Nephron (organoid): ENCODE measurements at regions not wholly inside any gene's neighbourhood (a gene's known extent, or its start where the extent isn't known, plus 50 kb on each side); places are given as distances from the start of the nearest gene placed in this dataset.

ENCODE experiments used
- H3K27ac Mint-ChIP-seq, 3 experiments: 2 replicates each; pipeline ENCODE4 v1.8.0; 2020; ENCODE audit warnings: mixed read lengths in 3 of 3, mild to moderate bottlenecking in 2 of 3, moderate library complexity in 1 of 3
- H3K27me3 Mint-ChIP-seq: 2 replicates; pipeline ENCODE4 v1.8.0; 2021; ENCODE audit warnings: low read depth, mild to moderate bottlenecking, moderate library complexity, mixed read lengths
- H3K36me3 Mint-ChIP-seq: 2 replicates; pipeline ENCODE4 v1.8.0; 2020; ENCODE audit warnings: low read depth, mixed read lengths
- H3K4me1 Mint-ChIP-seq: 2 replicates; pipeline ENCODE4 v1.8.0; 2020; ENCODE audit warnings: mixed read lengths
- H3K4me3 Mint-ChIP-seq, 3 experiments: 2 replicates each; pipeline ENCODE4 v1.8.0; 2020; ENCODE audit warnings: mild to moderate bottlenecking in 3 of 3, mixed read lengths in 3 of 3, moderate library complexity in 2 of 3
- H3K9me3 Mint-ChIP-seq: 2 replicates; pipeline ENCODE4 v1.8.0; 2020; ENCODE audit warnings: mixed read lengths
- CTCF ChIP-seq, 3 experiments: fragments of 200-600 bp; sonication (generic); IDR thresholded peaks; one replicate each; pipeline ENCODE4 v1.5.0; 2021; ENCODE audit warnings: antibody characterized with exemption in 3 of 3; ENCODE audit not compliant: unreplicated experiment in 3 of 3

DNA sequence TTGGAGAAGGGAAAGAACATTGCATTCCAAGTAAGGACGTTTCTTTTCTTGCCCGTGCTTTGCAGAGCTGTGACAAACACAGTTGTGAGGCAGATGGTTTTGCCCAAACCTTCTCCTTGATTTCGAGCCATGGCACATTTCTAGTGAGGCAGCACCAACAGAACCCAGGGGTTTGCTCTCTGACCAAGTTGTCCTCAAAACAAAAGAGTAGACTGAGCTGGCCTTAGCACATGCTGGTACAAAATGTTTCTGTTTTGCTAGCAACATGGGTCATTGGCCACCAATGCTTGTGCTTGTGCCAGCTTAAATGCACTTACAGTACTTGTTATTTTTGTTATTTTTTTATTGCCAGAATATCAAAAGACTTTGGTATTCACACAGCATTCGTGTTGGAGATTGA, 328.8 kb downstream of the GADD45G start:
- no peak for TF ChIP-seq CTCF (IDR thresholded peaks at IDR 0.05; ENCODE audit: unreplicated experiment in 3 of 3)
- Mint-ChIP-seq H3K9me3 (no peaks in the 10 kb centered on the region), H3K4me1 (peaks cover 31% of the 10 kb centered on the region), H3K4me3 (no peak overlapping the region), H3K27ac (no peak overlapping the region), H3K27me3 (peaks cover 8% of the 10 kb centered on the region), H3K36me3 (no peaks in the 10 kb centered on the region)

GRCh38 chr9:89935115-89935514, 330.3 kb downstream of the GADD45G start:
- Mint-ChIP-seq H3K4me3 (no peak overlapping the region), H3K4me1 (peaks cover 33% of the 10 kb centered on the region), H3K27me3 (peaks cover 15% of the 10 kb centered on the region), H3K9me3 (no peaks in the 10 kb centered on the region), H3K27ac (no peak overlapping the region), H3K36me3 (no peaks in the 10 kb centered on the region)
- no peak for TF ChIP-seq CTCF (IDR thresholded peaks at IDR 0.05; ENCODE audit: unreplicated experiment in 3 of 3)

- peaks cover 26% of the 10 kb centered on the region for H3K4me1 Mint-ChIP-seq
- H3K27ac Mint-ChIP-seq = no peak overlapping the region
- TF ChIP-seq CTCF (IDR thresholded peaks at IDR 0.05; ENCODE audit: unreplicated experiment in 3 of 3) = no peak
- no peaks in the 10 kb centered on the region for H3K36me3 Mint-ChIP-seq
- H3K4me3 Mint-ChIP-seq = no peak overlapping the region
- H3K9me3 Mint-ChIP-seq = no peaks in the 10 kb centered on the region
- H3K27me3 Mint-ChIP-seq = peaks cover 15% of the 10 kb centered on the region
Measured at GRCh38 chr9:89935801-89936200, 331.0 kb downstream of the GADD45G start.

- Mint-ChIP-seq H3K27ac (no peak overlapping the region), H3K9me3 (no peaks in the 10 kb centered on the region), H3K27me3 (peaks cover 15% of the 10 kb centered on the region), H3K4me1 (peaks cover 23% of the 10 kb centered on the region), H3K4me3 (no peak overlapping the region), H3K36me3 (no peaks in the 10 kb centered on the region)
- no peak for TF ChIP-seq CTCF (IDR thresholded peaks at IDR 0.05; ENCODE audit: unreplicated experiment in 3 of 3)
Measured at GRCh38 chr9:89937051-89937450, 332.2 kb downstream of the GADD45G start.

DNA sequence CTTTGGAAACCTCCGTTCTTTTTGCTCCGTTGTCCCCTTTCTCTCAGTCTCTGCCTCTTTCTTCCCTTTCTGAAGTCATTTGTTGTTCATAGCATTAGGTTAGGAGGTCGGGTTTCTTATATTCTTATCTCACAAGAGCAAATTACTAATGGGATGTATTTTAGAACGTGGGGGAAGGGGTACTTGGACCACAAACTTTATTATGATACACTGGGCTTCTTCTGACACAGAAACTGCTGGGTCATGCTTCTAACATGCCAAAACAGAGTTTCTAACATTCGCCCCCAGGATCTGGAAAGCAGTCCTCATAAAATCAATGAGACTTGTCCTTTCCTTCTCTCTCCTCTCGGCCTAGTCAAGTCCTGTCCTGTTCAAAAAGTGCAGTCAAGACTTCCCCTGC, 334.4 kb downstream of the GADD45G start:
- H3K36me3 Mint-ChIP-seq = no peaks in the 10 kb centered on the region
- peaks cover 44% of the 10 kb centered on the region for H3K4me1 Mint-ChIP-seq
- no peak for TF ChIP-seq CTCF (IDR thresholded peaks at IDR 0.05; ENCODE audit: unreplicated experiment in 3 of 3)
- peaks cover 16% of the 10 kb centered on the region for H3K27me3 Mint-ChIP-seq
- no peak overlapping the region for H3K4me3 Mint-ChIP-seq
- peak overlapping the region in 2 of 3 experiments; percentile 1 to 14 for H3K27ac Mint-ChIP-seq
- no peaks in the 10 kb centered on the region for H3K9me3 Mint-ChIP-seq

DNA sequence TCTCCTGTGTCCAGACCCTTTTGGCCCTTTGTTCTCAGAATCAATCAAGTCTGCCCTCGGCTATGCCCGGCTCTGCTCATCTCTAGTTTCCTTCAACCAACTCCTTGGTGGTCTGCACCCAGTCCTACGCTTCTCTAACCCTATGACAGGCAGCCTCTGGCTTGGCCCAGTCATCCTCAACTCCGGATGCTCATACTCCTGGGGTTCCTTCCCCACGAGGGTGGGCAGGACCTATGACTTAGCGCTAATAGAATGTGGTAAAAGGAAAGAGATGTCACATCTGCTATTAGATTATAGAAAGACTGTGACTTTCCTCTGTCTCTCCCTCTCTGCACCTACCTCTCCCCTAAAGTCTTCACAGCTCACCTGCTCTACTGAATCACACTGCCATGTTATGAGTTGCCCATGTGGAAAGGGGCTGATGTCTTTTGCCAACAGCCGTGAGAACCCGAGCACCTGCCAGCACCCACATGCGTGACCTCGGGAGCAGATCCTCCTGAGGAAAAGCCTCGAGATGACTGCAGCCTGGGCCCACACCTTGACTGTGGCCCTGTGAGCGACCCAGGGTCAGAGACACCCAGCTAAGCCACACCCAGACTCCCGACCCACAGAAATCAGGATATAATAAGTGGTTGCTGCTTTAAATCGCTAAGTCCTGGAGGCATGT, 334.9 kb downstream of the GADD45G start:
- Mint-ChIP-seq H3K4me1 (peaks cover 46% of the 10 kb centered on the region), H3K9me3 (no peaks in the 10 kb centered on the region), H3K36me3 (no peaks in the 10 kb centered on the region), H3K4me3 (no peak overlapping the region), H3K27ac (peak overlapping the region in 1 of 3 experiments; percentile 14), H3K27me3 (peaks cover 17% of the 10 kb centered on the region)
- no peak for TF ChIP-seq CTCF (IDR thresholded peaks at IDR 0.05; ENCODE audit: unreplicated experiment in 3 of 3)
